Epithelial cell of prostate (primary cell): ENCODE measurements at regions not wholly inside any gene's neighbourhood (a gene's known extent, or its start where the extent isn't known, plus 50 kb on each side); places are given as distances from the start of the nearest gene placed in this dataset.

Source experiments
- DNase-seq: peaks from one replicate; pipeline ENCODE4 v3.0.0-alpha.2; 2011; ENCODE audit warnings: low read depth, low spot score
- H3K27ac ChIP-seq: fragments of 450-650 bp; 2 replicates; pipeline ENCODE4 v1.5.1; 2017; ENCODE audit warnings: mild to moderate bottlenecking

GRCh38 chr7:121810831-121811672 is 61.9 kb upstream of the PTPRZ1 start:
- DNase-seq: no peak
- no peak overlapping the region for H3K27ac ChIP-seq

- no peak overlapping the region for H3K27ac ChIP-seq
- no peak for DNase-seq
These were observed 65.9 kb upstream of the PTPRZ1 start for GRCh38 chr7:121807078-121807477.

- DNase-seq: no peak
These were observed 69.9 kb upstream of the PTPRZ1 start for GRCh38 chr7:121803039-121803438.

GRCh38 chr7:121800916-121801675 is 71.9 kb upstream of the PTPRZ1 start:
- H3K27ac ChIP-seq: no peak overlapping the region
- no peak for DNase-seq

More at GRCh38 chr7:121803039-121803438, 69.9 kb upstream of the PTPRZ1 start:
- no peak overlapping the region for H3K27ac ChIP-seq

GRCh38 chr7:121798896-121799295 is 74.1 kb upstream of the PTPRZ1 start:
- no peak for DNase-seq
- H3K27ac ChIP-seq: peak overlapping the region; percentile 92

GRCh38 chr7:121798453-121798840 is 74.5 kb upstream of the PTPRZ1 start:
- DNase-seq: no peak
- H3K27ac ChIP-seq: peak overlapping the region; percentile 92

GRCh38 chr7:121797657-121798452 is 75.1 kb upstream of the PTPRZ1 start:
- peak overlapping the region; percentile 92 for H3K27ac ChIP-seq
- peak; percentile 52 for DNase-seq

GRCh38 chr7:121796936-121797656 is 75.9 kb upstream of the PTPRZ1 start:
- DNase-seq: no peak
- peak overlapping the region; percentile 92 for H3K27ac ChIP-seq

- DNase-seq: no peak
- peak overlapping the region; percentile 92 for H3K27ac ChIP-seq
These were observed 76.6 kb upstream of the PTPRZ1 start for GRCh38 chr7:121796381-121796780.

GRCh38 chr7:121795736-121796135 is 77.2 kb upstream of the PTPRZ1 start:
- DNase-seq: peak; percentile 83
- H3K27ac ChIP-seq: peak overlapping the region; percentile 92

GRCh38 chr7:121793716-121794115 is 79.2 kb upstream of the PTPRZ1 start:
- H3K27ac ChIP-seq: no peak overlapping the region
- DNase-seq: no peak

- DNase-seq: no peak
These were observed 95.3 kb upstream of the PTPRZ1 start for GRCh38 chr7:121777672-121778071.

GRCh38 chr7:121774563-121774962 is 98.4 kb upstream of the PTPRZ1 start:
- no peak overlapping the region for H3K27ac ChIP-seq
- no peak for DNase-seq

More at GRCh38 chr7:121777672-121778071, 95.3 kb upstream of the PTPRZ1 start:
- no peak overlapping the region for H3K27ac ChIP-seq

- DNase-seq: no peak
- no peak overlapping the region for H3K27ac ChIP-seq
These were observed 106.3 kb upstream of the PTPRZ1 start for GRCh38 chr7:121766676-121767075.

- no peak for DNase-seq
- no peak overlapping the region for H3K27ac ChIP-seq
These were observed 111.6 kb upstream of the PTPRZ1 start for GRCh38 chr7:121761399-121761798.

GRCh38 chr7:121755818-121756552 is 117.0 kb upstream of the PTPRZ1 start:
- no peak overlapping the region for H3K27ac ChIP-seq
- no peak for DNase-seq

GRCh38 chr7:121755286-121755685 is 117.7 kb upstream of the PTPRZ1 start:
- DNase-seq: no peak
- no peak overlapping the region for H3K27ac ChIP-seq

- no peak for DNase-seq
- H3K27ac ChIP-seq: no peak overlapping the region
These were observed 119.0 kb upstream of the PTPRZ1 start for GRCh38 chr7:121753944-121754343.

GRCh38 chr7:121752706-121753105 is 120.3 kb upstream of the PTPRZ1 start:
- no peak for DNase-seq
- H3K27ac ChIP-seq: no peak overlapping the region
